B cell (primary cell): ENCODE measurements at regions not wholly inside any gene's neighbourhood (a gene's known extent, or its start where the extent isn't known, plus 50 kb on each side); places are given as distances from the start of the nearest gene placed in this dataset.

ENCODE experiments used
- ATAC-seq: fragments of 200-7000 bp; cut with Tn5 transposase; one replicate; pipeline ENCODE4 v1.10.0; 2021; ENCODE audit warnings: low read depth, mild to moderate bottlenecking, moderate number of reproducible peaks, moderate library complexity
- CTCF ChIA-PET: fragments of 350-600 bp; sonication (Branson Sonifier 250); formaldehyde crosslinking; loops from one replicate; lab custom pipeline; 2021; ENCODE audit warnings: antibody characterized with exemption, inconsistent platforms; lab: Charles Lee
- POLR2A ChIA-PET: fragments of 350-600 bp; sonication (Branson Sonifier 250); formaldehyde crosslinking; loops from one replicate; lab custom pipeline; 2021; ENCODE audit warnings: antibody characterized with exemption; lab: Charles Lee
- DNase-seq: peaks from one replicate; pipeline ENCODE4 v3.0.0; 2013
- H2AFZ ChIP-seq: 2 replicates; pipeline ENCODE4 v1.6.1; 2012; ENCODE audit warnings: mild to moderate bottlenecking, low read depth, low read length; ENCODE audit not compliant: insufficient read depth, poor library complexity, severe bottlenecking
- H3K27ac ChIP-seq, 2 donors: 1 replicate in 1 of 2; 2 replicates in 1 of 2; pipeline ENCODE4 v1.5.1; 2012 to 2013; ENCODE audit warnings: low read length in 2 of 2, mild to moderate bottlenecking in 2 of 2, moderate library complexity in 1 of 2
- H3K27me3 ChIP-seq, 4 experiments: fragments of 200-600 bp in 1 of 4; sonication (generic) in 1 of 4; replicated peaks in 1 of 4; 1 replicate in 2 of 4; 2 replicates in 2 of 4; pipeline versions ENCODE4 v1.6.1 to v1.7.0; 2013 to 2016; ENCODE audit warnings: low read length in 3 of 4, mild to moderate bottlenecking in 2 of 4, mixed read lengths in 1 of 4, moderate library complexity in 1 of 4; ENCODE audit not compliant: insufficient read depth in 4 of 4, control insufficient read depth in 3 of 4; ENCODE audit errors: control extremely low read depth in 1 of 4
- H3K36me3 ChIP-seq, 2 experiments: replicated peaks in 1 of 2; 1 replicate in 1 of 2; 2 replicates in 1 of 2; pipeline versions ENCODE4 v1.6.1 to v1.7.1; 2013; ENCODE audit warnings: low read length in 1 of 2; ENCODE audit not compliant: insufficient read depth in 2 of 2, control insufficient read depth in 1 of 2; ENCODE audit errors: control extremely low read depth in 1 of 2, extremely low read depth in 1 of 2
- H3K4me1 ChIP-seq, 2 donors: fragments of 200-600 bp in 1 of 2; sonication (generic) in 1 of 2; 1 replicate in 1 of 2; 2 replicates in 1 of 2; pipeline versions ENCODE4 v1.5.1 to v1.6.1; 2013 to 2017; ENCODE audit warnings: low read length in 2 of 2; ENCODE audit not compliant: control insufficient read depth in 2 of 2, insufficient read depth in 2 of 2
- H3K4me2 ChIP-seq: replicated peaks from 2 replicates; pipeline ENCODE3; 2012; ENCODE audit warnings: mild to moderate bottlenecking, low read depth, low read length; ENCODE audit not compliant: poor library complexity, severe bottlenecking
- H3K4me3 ChIP-seq, 5 experiments: fragments of 200-600 bp in 1 of 5; sonication (generic) in 1 of 5; 1 replicate in 3 of 5; 2 replicates in 2 of 5; pipeline versions ENCODE4 v1.5.1 to v1.7.0; 2011 to 2016; ENCODE audit warnings: low read length in 4 of 5, mild to moderate bottlenecking in 4 of 5, low read depth in 2 of 5, control low read depth in 1 of 5, moderate library complexity in 1 of 5; ENCODE audit not compliant: insufficient read depth in 1 of 5; ENCODE audit errors: control extremely low read depth in 1 of 5, extremely low read depth in 1 of 5
- H3K79me2 ChIP-seq: fragments of 200-600 bp; sonication (generic); one replicate; pipeline ENCODE4 v1.6.0; 2016; ENCODE audit warnings: low read length; ENCODE audit not compliant: control insufficient read depth, insufficient read depth
- H3K9ac ChIP-seq: fragments of 200-600 bp; sonication (generic); 2 replicates; pipeline ENCODE4 v1.6.1; 2017; ENCODE audit warnings: mild to moderate bottlenecking, low read length, moderate library complexity
- H3K9me3 ChIP-seq, 3 donors: one replicate each; pipeline versions ENCODE4 v1.6.1 to v1.7.1; 2013; ENCODE audit warnings: low read length in 2 of 3; ENCODE audit not compliant: control insufficient read depth in 2 of 3, insufficient read depth in 1 of 3; ENCODE audit errors: control extremely low read depth in 1 of 3
- H4K20me1 ChIP-seq: 2 replicates; pipeline ENCODE4 v1.6.0; 2012; ENCODE audit warnings: mild to moderate bottlenecking, low read length; ENCODE audit not compliant: insufficient read depth, control insufficient read depth, poor library complexity, severe bottlenecking
- H3K27ac Mint-ChIP-seq: one replicate; pipeline ENCODE4 v1.8.0; 2021; ENCODE audit warnings: mixed read lengths
- H3K27me3 Mint-ChIP-seq: one replicate; pipeline ENCODE4 v1.8.0; 2021; ENCODE audit warnings: mixed read lengths
- H3K4me1 Mint-ChIP-seq: one replicate; pipeline ENCODE4 v1.8.0; 2021; ENCODE audit warnings: mixed read lengths
- H3K4me3 Mint-ChIP-seq: one replicate; pipeline ENCODE4 v1.8.0; 2021; ENCODE audit warnings: mixed read lengths
- H3K9me3 Mint-ChIP-seq: one replicate; pipeline ENCODE4 v1.8.0; 2022; ENCODE audit warnings: mixed read lengths; ENCODE audit not compliant: insufficient read depth
- EZH2 ChIP-seq: IDR thresholded peaks from 2 replicates; pipeline ENCODE4 v1.6.1; 2012; ENCODE audit warnings: borderline replicate concordance, low read depth, mild to moderate bottlenecking, moderate library complexity, low read length; ENCODE audit not compliant: insufficient read depth, poor library complexity, severe bottlenecking
- WGBS: methylation state at CpG from one replicate; pipeline ENCODE4 v1.1.5; 2013; ENCODE audit warnings: missing lambda C conversion rate; ENCODE audit not compliant: insufficient coverage; 5-methylcytosine and 5-hydroxymethylcytosine counted together
- intact Hi-C: fragments of 100-400 bp; cut with micrococcal nuclease; formaldehyde crosslinking; loops from one replicate; pipeline ENCODE4 v1.10.0; 2022
- TF ChIP-seq, protein P1 (sequence below): fragments of 200-600 bp; IDR thresholded peaks from one replicate; pipeline ENCODE4 v1.8.0; 2022; ENCODE audit warnings: antibody characterized with exemption, mild to moderate bottlenecking

DNA sequence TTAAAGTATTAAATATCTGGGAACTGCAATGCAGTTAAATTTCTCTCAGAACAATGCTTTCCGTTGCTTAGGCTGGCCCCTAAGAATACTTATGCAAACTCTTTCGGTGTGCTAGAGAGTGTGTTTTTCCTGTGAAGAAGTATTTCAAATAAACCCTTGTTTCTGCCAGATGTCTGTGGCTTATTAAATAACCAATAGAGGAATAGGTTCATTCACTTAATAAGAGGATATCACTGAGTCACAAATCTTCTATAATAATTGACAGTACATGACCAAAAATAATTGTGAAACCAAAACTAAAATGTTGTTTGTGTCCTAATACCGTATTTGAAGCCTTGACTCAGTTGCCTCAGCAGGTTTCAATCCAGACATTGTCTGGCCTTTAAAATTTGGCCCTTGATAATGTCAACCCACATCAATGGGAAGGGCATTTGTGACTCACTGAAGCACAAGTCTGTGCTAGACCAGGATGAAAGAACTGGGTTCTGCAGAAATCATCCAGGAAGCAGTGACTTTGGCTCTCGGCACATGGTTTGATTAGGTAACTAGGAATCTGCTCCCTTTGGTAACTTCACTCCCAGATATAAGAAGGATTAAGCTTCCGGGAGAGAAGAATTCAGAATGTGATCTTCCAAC lies 104.2 kb upstream of the BARHL2 start:
- CTCF ChIA-PET = no interaction called here

DNA sequence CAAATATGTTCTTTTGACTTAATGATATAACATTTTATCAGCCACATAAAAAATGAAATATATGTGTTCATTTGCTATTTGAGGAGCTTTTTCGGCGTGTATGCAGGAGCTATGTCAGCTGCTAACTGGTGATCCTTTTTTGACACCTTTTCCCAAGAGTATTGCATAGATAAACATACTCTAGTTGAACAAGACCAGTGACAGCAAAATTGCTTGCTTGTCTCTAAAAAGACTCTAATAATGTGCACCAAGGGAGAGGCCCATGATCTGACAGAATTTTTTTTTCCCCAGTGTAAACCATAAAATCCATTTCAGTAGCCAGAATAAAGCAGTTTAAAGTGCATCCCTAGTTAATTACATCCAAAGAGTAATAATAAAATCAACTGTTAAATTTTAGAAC lies 103.6 kb upstream of the BARHL2 start:
- CTCF ChIA-PET = no interaction called here
- ATAC-seq = no peak
- H3K27me3 ChIP-seq = peaks cover 0 to 14% (median 8%) of the 10 kb centered on the region in 4 experiments
- Mint-ChIP-seq H3K27ac (no peak overlapping the region), H3K9me3 (peaks cover 6% of the 10 kb centered on the region), H3K27me3 (peaks cover 51% of the 10 kb centered on the region), H3K4me1 (no peaks in the 10 kb centered on the region), H3K4me3 (no peak overlapping the region)
- no peak overlapping the region for H3K9ac ChIP-seq
- WGBS = no CpG with 5 or more reads among the region's 2 CpGs
- H3K4me3 ChIP-seq = no peak overlapping the region
- H3K36me3 ChIP-seq = no peaks in the 10 kb centered on the region
- no peak overlapping the region for H2AFZ ChIP-seq
- no peaks in the 10 kb centered on the region for H3K9me3 ChIP-seq
- DNase-seq = no peak
- no peak overlapping the region for H3K27ac ChIP-seq
- no peaks in the 10 kb centered on the region for H4K20me1 ChIP-seq
- POLR2A ChIA-PET = no interaction called here
- TF ChIP-seq, protein P1, sequence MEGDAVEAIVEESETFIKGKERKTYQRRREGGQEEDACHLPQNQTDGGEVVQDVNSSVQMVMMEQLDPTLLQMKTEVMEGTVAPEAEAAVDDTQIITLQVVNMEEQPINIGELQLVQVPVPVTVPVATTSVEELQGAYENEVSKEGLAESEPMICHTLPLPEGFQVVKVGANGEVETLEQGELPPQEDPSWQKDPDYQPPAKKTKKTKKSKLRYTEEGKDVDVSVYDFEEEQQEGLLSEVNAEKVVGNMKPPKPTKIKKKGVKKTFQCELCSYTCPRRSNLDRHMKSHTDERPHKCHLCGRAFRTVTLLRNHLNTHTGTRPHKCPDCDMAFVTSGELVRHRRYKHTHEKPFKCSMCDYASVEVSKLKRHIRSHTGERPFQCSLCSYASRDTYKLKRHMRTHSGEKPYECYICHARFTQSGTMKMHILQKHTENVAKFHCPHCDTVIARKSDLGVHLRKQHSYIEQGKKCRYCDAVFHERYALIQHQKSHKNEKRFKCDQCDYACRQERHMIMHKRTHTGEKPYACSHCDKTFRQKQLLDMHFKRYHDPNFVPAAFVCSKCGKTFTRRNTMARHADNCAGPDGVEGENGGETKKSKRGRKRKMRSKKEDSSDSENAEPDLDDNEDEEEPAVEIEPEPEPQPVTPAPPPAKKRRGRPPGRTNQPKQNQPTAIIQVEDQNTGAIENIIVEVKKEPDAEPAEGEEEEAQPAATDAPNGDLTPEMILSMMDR = no peak
- no peak for TF ChIP-seq EZH2
- intact Hi-C loops = no loop called here
- no peaks in the 10 kb centered on the region for H3K4me1 ChIP-seq
- H3K79me2 ChIP-seq = no peaks in the 10 kb centered on the region
- H3K4me2 ChIP-seq = no peak overlapping the region

More for the DNA sequence above, 104.2 kb upstream of the BARHL2 start:
- Mint-ChIP-seq H3K4me3 (no peak overlapping the region), H3K9me3 (peaks cover 6% of the 10 kb centered on the region), H3K27ac (no peak overlapping the region), H3K4me1 (no peaks in the 10 kb centered on the region), H3K27me3 (peaks cover 50% of the 10 kb centered on the region)
- Histone ChIP-seq H3K4me1 (no peaks in the 10 kb centered on the region), H4K20me1 (no peaks in the 10 kb centered on the region), H3K9me3 (no peaks in the 10 kb centered on the region), H3K27ac (no peak overlapping the region), H3K9ac (no peak overlapping the region), H3K4me2 (no peak overlapping the region), H3K79me2 (no peaks in the 10 kb centered on the region), H3K27me3 (peaks cover 0 to 14% (median 7%) of the 10 kb centered on the region in 4 experiments), H2AFZ (no peak overlapping the region), H3K36me3 (no peaks in the 10 kb centered on the region), H3K4me3 (no peak overlapping the region)
- DNase-seq (no peak), ATAC-seq (no peak)
- WGBS = 86% methylated on average over 1 of the region's 5 CpGs
- TF ChIP-seq EZH2 = no peak
- TF ChIP-seq, protein P1 = no peak
- intact Hi-C loops = no loop called here
- POLR2A ChIA-PET = no interaction called here
